ENCODE measurements at regions not wholly inside any gene's neighbourhood (a gene's known extent, or its start where the extent isn't known, plus 50 kb on each side); places are given as distances from the start of the nearest gene placed in this dataset.

DNA sequence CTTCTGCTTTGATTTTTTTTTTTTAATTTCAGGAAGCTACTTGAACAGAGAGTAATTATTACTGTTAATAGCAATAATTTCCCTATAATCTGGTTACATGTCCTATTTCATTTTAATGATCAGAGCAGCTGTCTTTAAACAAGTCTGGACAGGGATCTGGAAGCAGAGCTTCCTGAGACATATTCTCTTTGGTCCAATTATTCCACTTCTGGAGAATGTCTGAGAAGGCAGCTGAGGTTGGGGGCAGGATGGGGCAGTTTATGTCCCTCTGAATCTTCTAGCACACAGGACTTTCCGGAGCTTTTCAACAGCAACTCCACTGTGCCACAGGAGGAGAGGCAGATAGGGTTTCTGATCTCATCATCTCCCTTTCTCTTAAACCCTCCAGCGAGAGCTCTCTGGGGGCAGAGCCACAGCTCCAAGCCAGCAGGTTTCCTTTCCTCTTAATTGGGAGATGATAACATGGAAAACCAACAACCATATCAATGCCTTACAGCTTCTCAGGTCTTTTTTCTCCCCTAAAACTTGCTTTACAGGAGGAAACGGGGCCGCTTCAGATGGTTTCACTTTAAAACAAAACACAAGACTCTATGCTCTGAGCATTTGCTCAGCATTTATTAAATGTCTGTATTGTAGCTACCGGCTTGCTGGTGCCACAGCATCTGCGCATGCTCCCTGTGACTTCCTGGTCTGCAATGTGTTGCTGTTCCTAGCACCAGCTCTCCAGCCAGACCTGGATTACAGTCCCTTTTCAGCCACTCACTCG lies 425.7 kb upstream of the USP24 start:
- Histone ChIP-seq H3K4me1 (peaks cover 0 to 6% of the 10 kb centered on the region in 2 donors), H3K27me3 (no peaks in the 10 kb centered on the region), H3K36me3 (no peaks in the 10 kb centered on the region), H3K9me3 (no peaks in the 10 kb centered on the region), H3K4me3 (peak overlapping the region; percentile 18 to 39), H3K27ac (peak overlapping the region; percentile 43 to 71)
- TF ChIP-seq, protein P1, sequence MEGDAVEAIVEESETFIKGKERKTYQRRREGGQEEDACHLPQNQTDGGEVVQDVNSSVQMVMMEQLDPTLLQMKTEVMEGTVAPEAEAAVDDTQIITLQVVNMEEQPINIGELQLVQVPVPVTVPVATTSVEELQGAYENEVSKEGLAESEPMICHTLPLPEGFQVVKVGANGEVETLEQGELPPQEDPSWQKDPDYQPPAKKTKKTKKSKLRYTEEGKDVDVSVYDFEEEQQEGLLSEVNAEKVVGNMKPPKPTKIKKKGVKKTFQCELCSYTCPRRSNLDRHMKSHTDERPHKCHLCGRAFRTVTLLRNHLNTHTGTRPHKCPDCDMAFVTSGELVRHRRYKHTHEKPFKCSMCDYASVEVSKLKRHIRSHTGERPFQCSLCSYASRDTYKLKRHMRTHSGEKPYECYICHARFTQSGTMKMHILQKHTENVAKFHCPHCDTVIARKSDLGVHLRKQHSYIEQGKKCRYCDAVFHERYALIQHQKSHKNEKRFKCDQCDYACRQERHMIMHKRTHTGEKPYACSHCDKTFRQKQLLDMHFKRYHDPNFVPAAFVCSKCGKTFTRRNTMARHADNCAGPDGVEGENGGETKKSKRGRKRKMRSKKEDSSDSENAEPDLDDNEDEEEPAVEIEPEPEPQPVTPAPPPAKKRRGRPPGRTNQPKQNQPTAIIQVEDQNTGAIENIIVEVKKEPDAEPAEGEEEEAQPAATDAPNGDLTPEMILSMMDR (IDR thresholded peaks at IDR 0.05): no peak
- peak; percentile 83 for DNase-seq (ENCODE audit: low spot score)

DNA sequence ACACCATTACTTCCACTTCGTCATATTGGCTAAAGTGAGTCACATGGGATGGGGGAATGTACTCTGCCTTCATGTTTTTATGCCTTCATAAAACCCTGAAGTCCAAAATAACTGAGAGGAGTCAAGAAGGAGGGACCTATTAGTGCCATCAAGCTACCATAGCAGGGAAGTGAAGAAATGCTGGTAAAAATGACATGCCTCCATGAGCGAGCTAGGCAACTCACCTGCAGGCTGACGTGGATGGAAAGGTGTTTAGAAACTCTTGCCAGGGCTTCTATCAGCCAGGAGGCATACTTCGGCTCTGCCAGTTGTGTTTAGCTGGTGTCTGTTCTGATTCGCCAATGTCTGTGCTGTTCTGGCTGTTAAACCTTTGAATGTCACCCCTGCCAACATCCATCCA lies 424.4 kb upstream of the USP24 start:
- Histone ChIP-seq H3K27me3 (no peaks in the 10 kb centered on the region), H3K27ac (no peak overlapping the region), H3K4me1 (peaks cover 0 to 11% of the 10 kb centered on the region in 2 donors), H3K9me3 (no peaks in the 10 kb centered on the region), H3K36me3 (no peaks in the 10 kb centered on the region), H3K4me3 (no peak overlapping the region)
- DNase-seq (ENCODE audit: low spot score): no peak
- TF ChIP-seq, protein P1 (IDR thresholded peaks at IDR 0.05): no peak

DNA sequence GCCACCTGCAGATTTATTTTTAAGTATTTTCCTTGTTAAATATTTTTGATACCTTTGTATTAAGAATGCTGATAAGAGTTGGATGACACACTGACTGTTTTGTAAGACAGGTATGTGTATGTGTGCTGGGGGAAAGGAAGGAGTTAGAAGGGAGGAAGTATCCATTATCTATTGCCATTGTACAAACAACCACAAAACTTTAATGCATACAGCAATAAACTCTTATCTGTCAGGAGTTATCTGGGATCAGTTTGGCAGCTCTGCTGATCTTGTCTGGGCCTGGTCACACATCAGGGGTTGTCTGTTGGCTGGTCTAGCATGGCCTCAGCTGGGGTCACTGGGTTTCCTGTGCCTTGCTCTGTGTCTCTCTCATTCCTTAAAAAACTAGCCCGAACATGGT lies 423.9 kb upstream of the USP24 start:
- H3K4me3 ChIP-seq: no peak overlapping the region
- no peak overlapping the region for H3K27ac ChIP-seq
- peaks cover 0 to 11% of the 10 kb centered on the region in 2 donors for H3K4me1 ChIP-seq

DNA sequence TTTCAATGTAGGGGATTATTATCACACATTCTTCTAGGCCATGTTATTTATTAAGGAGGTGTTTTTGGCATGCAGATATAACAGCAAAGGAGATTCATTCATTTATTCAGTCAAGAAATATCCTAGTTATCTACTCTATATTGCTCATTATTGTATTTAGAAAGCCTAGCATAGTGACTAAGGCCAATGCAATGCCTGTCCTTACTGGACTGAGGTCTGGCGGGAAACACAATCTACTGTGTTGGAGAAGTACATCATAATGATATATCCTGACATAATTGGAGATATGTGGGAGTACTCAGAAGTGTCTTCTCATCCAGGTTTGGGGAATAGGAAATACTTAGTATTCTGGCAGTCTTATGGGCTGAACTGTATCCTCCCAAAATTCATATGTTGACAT lies 421.5 kb upstream of the USP24 start:
- Histone ChIP-seq H3K27me3 (no peaks in the 10 kb centered on the region), H3K36me3 (no peaks in the 10 kb centered on the region), H3K4me3 (no peak overlapping the region), H3K4me1 (peaks cover 0 to 9% of the 10 kb centered on the region in 2 donors), H3K27ac (peak overlapping the region; percentile 12 to 39), H3K9me3 (no peaks in the 10 kb centered on the region)
- TF ChIP-seq, protein P1 (IDR thresholded peaks at IDR 0.05): no peak
- no peak for DNase-seq (ENCODE audit: low spot score)

More for the DNA sequence above, 423.9 kb upstream of the USP24 start:
- no peaks in the 10 kb centered on the region for H3K9me3 ChIP-seq
- no peaks in the 10 kb centered on the region for H3K36me3 ChIP-seq
- TF ChIP-seq, protein P1 (IDR thresholded peaks at IDR 0.05): no peak
- no peak for DNase-seq (ENCODE audit: low spot score)
- no peaks in the 10 kb centered on the region for H3K27me3 ChIP-seq

DNA sequence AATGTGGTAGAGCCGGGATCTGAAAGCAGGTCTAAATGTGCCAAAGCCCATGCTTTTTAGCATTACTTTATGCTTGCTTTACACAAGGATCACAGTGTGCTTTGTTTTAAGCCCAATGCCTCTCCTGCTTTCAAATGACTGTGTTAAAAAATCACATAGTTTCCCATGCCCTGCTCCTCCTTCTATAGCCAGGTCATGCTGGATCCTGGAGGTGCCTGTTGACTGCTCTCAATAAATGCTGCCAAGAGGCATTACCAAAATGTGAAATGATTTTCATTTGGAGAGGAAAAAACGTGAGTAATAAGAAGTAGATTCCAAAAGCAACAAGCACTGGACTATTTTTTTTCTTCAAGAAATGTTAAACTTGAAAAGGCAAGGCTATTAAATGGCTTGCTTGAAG lies 420.7 kb upstream of the USP24 start:
- H3K27me3 ChIP-seq: no peaks in the 10 kb centered on the region
- H3K36me3 ChIP-seq: no peaks in the 10 kb centered on the region
- peak overlapping the region; percentile 12 to 39 for H3K27ac ChIP-seq
- no peaks in the 10 kb centered on the region for H3K9me3 ChIP-seq
- no peak overlapping the region for H3K4me3 ChIP-seq
- TF ChIP-seq, protein P1 (IDR thresholded peaks at IDR 0.05): no peak
- no peak for DNase-seq (ENCODE audit: low spot score)
- H3K4me1 ChIP-seq: peaks cover 0 to 5% of the 10 kb centered on the region in 2 donors

DNA sequence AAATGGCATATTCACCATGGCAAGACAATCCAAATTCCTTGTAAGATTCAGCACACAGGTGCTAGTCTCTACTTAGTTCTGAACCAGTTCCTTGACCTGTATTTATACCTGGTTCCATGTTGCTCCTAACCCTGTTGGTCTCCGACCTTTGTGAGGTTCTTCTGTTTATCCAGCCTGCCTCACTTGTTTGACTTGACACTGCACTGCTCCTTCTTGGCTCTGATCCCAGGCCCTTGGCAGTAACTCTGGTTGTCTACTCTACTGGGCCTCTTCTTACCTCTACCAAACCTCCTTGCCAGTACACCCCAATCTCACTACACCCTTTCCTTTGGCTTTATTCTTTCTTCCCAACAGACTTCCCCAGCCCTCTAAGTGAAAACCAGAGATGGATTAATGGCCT lies 419.4 kb upstream of the USP24 start:
- TF ChIP-seq, protein P1 (IDR thresholded peaks at IDR 0.05): no peak
- Histone ChIP-seq H3K27me3 (no peaks in the 10 kb centered on the region), H3K4me3 (no peak overlapping the region), H3K9me3 (no peaks in the 10 kb centered on the region), H3K27ac (no peak overlapping the region), H3K36me3 (no peaks in the 10 kb centered on the region), H3K4me1 (peaks cover 0 to 5% of the 10 kb centered on the region in 2 donors)
- no peak for DNase-seq (ENCODE audit: low spot score)
